HepG2 (cell line): ENCODE measurements at regions not wholly inside any gene's neighbourhood (a gene's known extent, or its start where the extent isn't known, plus 50 kb on each side); places are given as distances from the start of the nearest gene placed in this dataset.

Experiments used
- CEBPB ChIP-seq: IDR thresholded peaks from 2 replicates; pipeline ENCODE4 v1.6.1; 2011; ENCODE audit warnings: low read depth, low read length, improper control_type of control experiment, borderline replicate concordance
- EP300 ChIP-seq, 3 experiments: sonication (generic) in 1 of 3; formaldehyde crosslinking in 1 of 3; IDR thresholded peaks; 2 replicates each; pipeline versions ENCODE4 v1.5.1 to v1.6.1; 2011 to 2020; ENCODE audit warnings: low read depth in 2 of 3, low read length in 2 of 3, borderline replicate concordance in 1 of 3, improper control_type of control experiment in 1 of 3, mild to moderate bottlenecking in 1 of 3, missing genetic modification reagents in 1 of 3, moderate library complexity in 1 of 3
- FOSL1 ChIP-seq: sonication (generic); formaldehyde crosslinking; IDR thresholded peaks from 2 replicates; pipeline ENCODE4 v1.9.0; 2021; ENCODE audit warnings: missing genetic modification reagents, borderline replicate concordance
- FOXO1 ChIP-seq: sonication (generic); formaldehyde crosslinking; IDR thresholded peaks from 2 replicates; pipeline ENCODE4 v1.4.0; 2020; ENCODE audit warnings: missing genetic modification reagents
- FOXP4 ChIP-seq: sonication (generic); formaldehyde crosslinking; IDR thresholded peaks from 2 replicates; pipeline ENCODE4 v1.4.0; 2020; ENCODE audit warnings: missing genetic modification reagents
- GATA4 ChIP-seq: sonication (generic); IDR thresholded peaks from 2 replicates; pipeline ENCODE4 v1.6.1; 2016; ENCODE audit warnings: antibody characterized with exemption, low read depth, borderline replicate concordance
- NR2F6 ChIP-seq, 2 experiments: IDR thresholded peaks; 2 replicates each; pipeline ENCODE4 v1.6.1; 2016; ENCODE audit warnings: antibody characterized with exemption in 1 of 2, mild to moderate bottlenecking in 1 of 2
- NRL ChIP-seq: sonication (generic); formaldehyde crosslinking; IDR thresholded peaks from 2 replicates; pipeline ENCODE4 v1.5.0; 2020; ENCODE audit warnings: missing genetic modification reagents, mild to moderate bottlenecking, moderate library complexity, borderline replicate concordance
- PHF8 ChIP-seq: sonication (generic); formaldehyde crosslinking; IDR thresholded peaks from 2 replicates; pipeline ENCODE4 v1.5.0; 2020; ENCODE audit warnings: missing genetic modification reagents
- RARA ChIP-seq: IDR thresholded peaks from 2 replicates; pipeline ENCODE4 v1.6.1; 2016; ENCODE audit warnings: missing genetic modification reagents, missing compliant biosample characterization
- RCOR2 ChIP-seq: IDR thresholded peaks from 2 replicates; pipeline ENCODE4 v1.6.1; 2016; ENCODE audit warnings: missing biosample characterization, missing genetic modification reagents
- REL ChIP-seq: sonication (generic); formaldehyde crosslinking; conservative IDR thresholded peaks from 2 replicates; pipeline ENCODE4 v1.8.0; 2022; ENCODE audit warnings: mild to moderate bottlenecking, missing genetic modification reagents, moderate library complexity
- REST ChIP-seq, 2 experiments: IDR thresholded peaks; 2 replicates each; pipeline ENCODE4 v1.6.1; 2011 to 2012; ENCODE audit warnings: low read length in 2 of 2, borderline replicate concordance in 1 of 2, low read depth in 1 of 2, mild to moderate bottlenecking in 1 of 2, moderate library complexity in 1 of 2
- U2AF1 ChIP-seq: fragments of 200-400 bp; formaldehyde crosslinking; optimal IDR thresholded peaks from 2 replicates; pipeline ENCODE3; 2017; ENCODE audit warnings: mild to moderate bottlenecking, low read depth, low read length
- ZBTB20 ChIP-seq: sonication (generic); formaldehyde crosslinking; IDR thresholded peaks from 2 replicates; pipeline ENCODE4 v1.8.1; 2023; ENCODE audit warnings: missing genetic modification reagents, low read depth, mild to moderate bottlenecking, borderline replicate concordance
- ZNF800 ChIP-seq: sonication (generic); formaldehyde crosslinking; IDR thresholded peaks from 2 replicates; pipeline ENCODE4 v1.4.0; 2020; ENCODE audit warnings: missing genetic modification reagents
- ZNF891 ChIP-seq: sonication (generic); formaldehyde crosslinking; IDR thresholded peaks from 2 replicates; pipeline ENCODE4 v1.5.0; 2020; ENCODE audit warnings: mild to moderate bottlenecking, missing genetic modification reagents

- peak in 1 of 2 experiments; percentile 82; a peak in 3 of 4 replicates for TF ChIP-seq REST (IDR thresholded peaks at IDR 0.05; ENCODE audit: borderline replicate concordance in 1 of 2, low read depth in 1 of 2, low read length in 2 of 2)
- TF ChIP-seq RARA (CRISPR knock-in tag), result peak; percentile 58; the same call in 1 of the 2 replicates
- TF ChIP-seq REL (CRISPR knock-in tag), result no peak
- TF ChIP-seq FOXP4 (CRISPR knock-in tag), result 0 out of 2 replicates have a peak, but pooled peaks have one; percentile 19
- no peak for TF ChIP-seq NRL (CRISPR knock-in tag)
- TF ChIP-seq RCOR2 (CRISPR knock-in tag), result 0 out of 2 replicates have a peak, but pooled peaks have one; percentile 14
- peak; percentile 31; the same call in 1 of the 2 replicates for TF ChIP-seq FOXO1 (CRISPR knock-in tag)
- TF ChIP-seq FOSL1 (CRISPR knock-in tag), result peak; percentile 44; the same call in 1 of the 2 replicates
- TF ChIP-seq GATA4, result no peak
- no peak for TF ChIP-seq U2AF1
- TF ChIP-seq CEBPB, result peak; percentile 48; the same call in 1 of the 2 replicates
- peak in 1 of 2 experiments; percentile 37; a peak in 1 of 4 replicates for TF ChIP-seq EP300 (IDR thresholded peaks at IDR 0.05; ENCODE audit: low read depth in 2 of 2, low read length in 2 of 2)
- no peak for TF ChIP-seq EP300 (CRISPR knock-in tag; IDR thresholded peaks at IDR 0.05; ENCODE audit: borderline replicate concordance)
- no peak for TF ChIP-seq NR2F6 (IDR thresholded peaks at IDR 0.05)
- TF ChIP-seq NR2F6 (CRISPR knock-in tag; IDR thresholded peaks at IDR 0.05), result 0 out of 2 replicates have a peak, but pooled peaks have one; percentile 19
- no peak for TF ChIP-seq PHF8 (CRISPR knock-in tag)
- 0 out of 2 replicates have a peak, but pooled peaks have one; percentile 29 for TF ChIP-seq ZNF800 (CRISPR knock-in tag)
- no peak for TF ChIP-seq ZNF891 (CRISPR knock-in tag)
- TF ChIP-seq ZBTB20 (CRISPR knock-in tag), result no peak
These were observed 260.2 kb downstream of the BMP4 start (continued) for GRCh38 chr14:53696217-53696965.
